H9 (cell line): ENCODE measurements at regions not wholly inside any gene's neighbourhood (a gene's known extent, or its start where the extent isn't known, plus 50 kb on each side); places are given as distances from the start of the nearest gene placed in this dataset.
"Not testable (repeated sequence)": the region's sequence is repeated elsewhere in the genome, so short reads cannot be mapped to it uniquely, and the experiment has no call there.

Experiments used
- DNase-seq: peaks from one replicate; pipeline ENCODE4 v3.0.0-alpha.2; 2017
- H2AFZ ChIP-seq: one replicate; pipeline ENCODE4 v1.6.1; 2013; ENCODE audit warnings: mild to moderate bottlenecking, low read length, control low read depth, moderate library complexity
- H2AK5ac ChIP-seq: 2 replicates; pipeline ENCODE4 v1.6.1; 2013; ENCODE audit warnings: low read length, control low read depth, mixed read lengths; ENCODE audit not compliant: insufficient read length
- H2BK120ac ChIP-seq: one replicate; pipeline ENCODE4 v1.6.1; 2013; ENCODE audit warnings: low read depth, mild to moderate bottlenecking, low read length, control low read depth, inconsistent platforms; ENCODE audit not compliant: poor library complexity, severe bottlenecking
- H2BK12ac ChIP-seq: 2 replicates; pipeline ENCODE4 v1.6.1; 2013; ENCODE audit warnings: low read length, control low read depth, mixed read lengths, low read depth; ENCODE audit not compliant: insufficient read length
- H2BK15ac ChIP-seq: 2 replicates; pipeline ENCODE4 v1.6.1; 2013; ENCODE audit warnings: low read depth, low read length, control low read depth
- H2BK20ac ChIP-seq: one replicate; pipeline ENCODE4 v1.6.1; 2013; ENCODE audit warnings: low read depth, mild to moderate bottlenecking, low read length, control low read depth, inconsistent platforms; ENCODE audit not compliant: poor library complexity, severe bottlenecking
- H2BK5ac ChIP-seq: 2 replicates; pipeline ENCODE4 v1.6.1; 2013; ENCODE audit warnings: low read length, control low read depth, mixed read lengths; ENCODE audit not compliant: insufficient read length
- H3K14ac ChIP-seq: 2 replicates; pipeline ENCODE4 v1.6.1; 2013; ENCODE audit warnings: low read length, control low read depth; ENCODE audit not compliant: insufficient read depth
- H3K18ac ChIP-seq: 2 replicates; pipeline ENCODE4 v1.6.1; 2013; ENCODE audit warnings: low read depth, mild to moderate bottlenecking, mixed read lengths, low read length, control low read depth; ENCODE audit not compliant: insufficient read length
- H3K23ac ChIP-seq: 2 replicates; pipeline ENCODE4 v1.6.1; 2013; ENCODE audit warnings: low read length, control low read depth, mixed read lengths, low read depth; ENCODE audit not compliant: insufficient read length
- H3K23me2 ChIP-seq: 2 replicates; pipeline ENCODE4 v1.6.1; 2013; ENCODE audit warnings: low read depth, mild to moderate bottlenecking, mixed read lengths, low read length, control low read depth; ENCODE audit not compliant: insufficient read length, poor library complexity, severe bottlenecking
- H3K27ac ChIP-seq: 2 replicates; pipeline ENCODE4 v1.5.1; 2013; ENCODE audit warnings: low read length, control low read depth, mixed read lengths, low read depth; ENCODE audit not compliant: insufficient read length
- H3K27me3 ChIP-seq: 2 replicates; pipeline ENCODE4 v1.6.1; 2013; ENCODE audit warnings: low read length, control low read depth, inconsistent platforms; ENCODE audit not compliant: insufficient read depth
- H3K4ac ChIP-seq: 2 replicates; pipeline ENCODE4 v1.6.1; 2013; ENCODE audit warnings: low read depth, mild to moderate bottlenecking, control low read depth, inconsistent platforms, low read length, moderate library complexity
- H3K4me1 ChIP-seq: 2 replicates; pipeline ENCODE4 v1.6.1; 2013; ENCODE audit warnings: low read length, control low read depth, inconsistent platforms; ENCODE audit not compliant: insufficient read depth
- H3K4me2 ChIP-seq: 2 replicates; pipeline ENCODE4 v1.6.1; 2013; ENCODE audit warnings: low read length, control low read depth, mixed read lengths; ENCODE audit not compliant: insufficient read length, insufficient read depth
- H3K56ac ChIP-seq: 2 replicates; pipeline ENCODE4 v1.6.1; 2013; ENCODE audit warnings: low read depth, mild to moderate bottlenecking, mixed read lengths, low read length, control low read depth; ENCODE audit not compliant: insufficient read length
- H3K79me1 ChIP-seq: 2 replicates; pipeline ENCODE4 v1.6.1; 2013; ENCODE audit warnings: low read depth, mild to moderate bottlenecking, moderate library complexity, low read length, control low read depth, inconsistent platforms; ENCODE audit not compliant: insufficient read depth, poor library complexity, severe bottlenecking
- H3K79me2 ChIP-seq: 2 replicates; pipeline ENCODE4 v1.6.1; 2013; ENCODE audit warnings: low read length, control low read depth, inconsistent platforms; ENCODE audit not compliant: insufficient read depth
- H3K9ac ChIP-seq: 2 replicates; pipeline ENCODE4 v1.6.1; 2013; ENCODE audit warnings: low read length, control low read depth, mixed read lengths; ENCODE audit not compliant: insufficient read length; ENCODE audit errors: extremely low read depth
- H3K9me3 ChIP-seq: one replicate; pipeline ENCODE4 v1.6.1; 2013; ENCODE audit warnings: low read depth, low read length, inconsistent platforms; ENCODE audit not compliant: control insufficient read depth
- H3T11ph ChIP-seq: one replicate; pipeline ENCODE4 v1.6.1; 2013; ENCODE audit warnings: mild to moderate bottlenecking, low read length, control low read depth, inconsistent platforms
- H4K20me1 ChIP-seq: one replicate; pipeline ENCODE4 v1.6.1; 2013; ENCODE audit not compliant: control insufficient read depth, insufficient read length, insufficient read depth
- H4K5ac ChIP-seq: 2 replicates; pipeline ENCODE4 v1.6.1; 2013; ENCODE audit warnings: low read depth, mild to moderate bottlenecking, mixed read lengths, low read length, control low read depth; ENCODE audit not compliant: insufficient read length
- H4K8ac ChIP-seq: replicated peaks from 2 replicates; pipeline ENCODE4 v1.6.1; 2013; ENCODE audit warnings: low read length, control low read depth, mixed read lengths, low read depth; ENCODE audit not compliant: insufficient read length
- H4K91ac ChIP-seq: 2 replicates; pipeline ENCODE4 v1.6.1; 2013; ENCODE audit warnings: low read depth, mild to moderate bottlenecking, moderate library complexity, mixed read lengths, low read length, control low read depth; ENCODE audit not compliant: insufficient read length
- H3K27ac Mint-ChIP-seq, 3 experiments: 2 replicates in 2 of 3; 3 replicates in 1 of 3; pipeline ENCODE4 v1.8.0; 2020 to 2021; ENCODE audit warnings: mixed read lengths in 3 of 3, mild to moderate bottlenecking in 1 of 3, moderate library complexity in 1 of 3
- H3K27me3 Mint-ChIP-seq: 2 replicates; pipeline ENCODE4 v1.8.0; 2021; ENCODE audit warnings: low read depth, mild to moderate bottlenecking, moderate library complexity, mixed read lengths
- H3K36me3 Mint-ChIP-seq, 3 experiments: 2 replicates in 2 of 3; 3 replicates in 1 of 3; pipeline ENCODE4 v1.8.0; 2020 to 2021; ENCODE audit warnings: low read depth in 3 of 3, mixed read lengths in 3 of 3; ENCODE audit not compliant: insufficient read depth in 1 of 3
- H3K4me1 Mint-ChIP-seq, 2 experiments: 2 replicates each; pipeline ENCODE4 v1.8.0; 2020; ENCODE audit warnings: mixed read lengths in 2 of 2
- H3K4me3 Mint-ChIP-seq, 2 experiments: 2 replicates in 1 of 2; 3 replicates in 1 of 2; pipeline ENCODE4 v1.8.0; 2020 to 2021; ENCODE audit warnings: mild to moderate bottlenecking in 2 of 2, mixed read lengths in 2 of 2, moderate library complexity in 1 of 2
- H3K9me3 Mint-ChIP-seq, 2 experiments: 2 replicates in 1 of 2; 3 replicates in 1 of 2; pipeline ENCODE4 v1.8.0; 2020; ENCODE audit warnings: mild to moderate bottlenecking in 2 of 2, mixed read lengths in 2 of 2, moderate library complexity in 1 of 2
- CTCF ChIP-seq: fragments of 200-600 bp; sonication (generic); conservative IDR thresholded peaks from 3 replicates; pipeline ENCODE4 v1.8.0; 2021; ENCODE audit warnings: antibody characterized with exemption, mild to moderate bottlenecking
- WGBS: extraction: QIAGEN DNeasy Blood & Tissue Kit; methylation state at CpG from one replicate; pipeline ENCODE4 v1.1.7; 2013; ENCODE audit warnings: missing lambda C conversion rate, low lambda C conversion rate, mixed read lengths; ENCODE audit not compliant: insufficient read length; ENCODE audit errors: extremely low coverage; 5-methylcytosine and 5-hydroxymethylcytosine counted together

- Mint-ChIP-seq H3K9me3 (peaks cover 0 to 5% of the 10 kb centered on the region in 2 experiments; a peak in 2 of 5 replicates), H3K4me3 (no peak overlapping the region), H3K27me3 (no peaks in the 10 kb centered on the region; the same call in 1 of the 2 replicates), H3K4me1 (no peaks in the 10 kb centered on the region), H3K36me3 (peaks cover 0 to 2% (median 2%) of the 10 kb centered on the region in 3 experiments; a peak in 4 of 7 replicates), H3K27ac (0 out of 7 replicates have a peak overlapping the region, but pooled peaks of 1 of the 3 experiments have one; percentile 7)
- Histone ChIP-seq H3K23ac (no peak overlapping the region), H3K27ac (no peak overlapping the region), H3K9me3 (no peaks in the 10 kb centered on the region), H3K4ac (no peak overlapping the region), H3K4me1 (no peaks in the 10 kb centered on the region), H4K5ac (no peak overlapping the region), H3K18ac (no peak overlapping the region), H2BK120ac (no peak overlapping the region), H2BK20ac (no peak overlapping the region), H2AFZ (no peak overlapping the region), H3K27me3 (no peaks in the 10 kb centered on the region), H3K14ac (no peak overlapping the region), H2BK12ac (no peak overlapping the region), H3K4me2 (no peak overlapping the region), H3K79me1 (no peaks in the 10 kb centered on the region), H3T11ph (no peak overlapping the region), H2BK5ac (no peak overlapping the region), H4K91ac (no peak overlapping the region), H3K56ac (no peak overlapping the region), H4K8ac (no peak overlapping the region), H2BK15ac (no peak overlapping the region), H3K79me2 (no peaks in the 10 kb centered on the region), H3K9ac (no peak overlapping the region), H4K20me1 (no peaks in the 10 kb centered on the region), H3K23me2 (no peaks in the 10 kb centered on the region), H2AK5ac (no peak overlapping the region)
- no peak for DNase-seq
- no CpG with 5 or more reads among the region's 7 CpGs for WGBS
- no peak for TF ChIP-seq CTCF
These were observed 78.2 kb upstream of the TNFSF11 start for GRCh38 chr13:42495751-42496150.

- not testable (repeated sequence) for H4K91ac ChIP-seq, H3K27me3 Mint-ChIP-seq, H2AK5ac ChIP-seq
These were observed 76.9 kb upstream of the TNFSF11 start for GRCh38 chr13:42496926-42497554.

More at GRCh38 chr13:42496926-42497554, 76.9 kb upstream of the TNFSF11 start:
- H3K9ac ChIP-seq, H3K4me1 ChIP-seq, H3K23ac ChIP-seq, H2BK20ac ChIP-seq, H3K14ac ChIP-seq, H3K27ac ChIP-seq, H3K18ac ChIP-seq, H3K36me3 Mint-ChIP-seq, H3K23me2 ChIP-seq, H2BK120ac ChIP-seq, H3K4ac ChIP-seq, H2BK5ac ChIP-seq, H3K4me1 Mint-ChIP-seq, H3K27ac Mint-ChIP-seq, H3K79me2 ChIP-seq, H3T11ph ChIP-seq, H4K8ac ChIP-seq, DNase-seq, H3K4me2 ChIP-seq, H3K56ac ChIP-seq, H3K27me3 ChIP-seq, H4K20me1 ChIP-seq, H3K9me3 ChIP-seq, H4K5ac ChIP-seq, H3K9me3 Mint-ChIP-seq, H2BK15ac ChIP-seq, H3K4me3 Mint-ChIP-seq, H2AFZ ChIP-seq, H3K79me1 ChIP-seq, H2BK12ac ChIP-seq: not testable (repeated sequence)
- WGBS = no CpG with 5 or more reads among the region's 10 CpGs
